SW480 (cell line): ENCODE measurements at regions not wholly inside any gene's neighbourhood (a gene's known extent, or its start where the extent isn't known, plus 50 kb on each side); places are given as distances from the start of the nearest gene placed in this dataset.
A peak's percentile ranks its signal among the peaks of the same experiment; 100 is the strongest.

Experiments
- DNase-seq: peaks from one replicate; pipeline ENCODE4 v3.0.0-alpha.2; 2016; ENCODE audit warnings: low spot score

DNA sequence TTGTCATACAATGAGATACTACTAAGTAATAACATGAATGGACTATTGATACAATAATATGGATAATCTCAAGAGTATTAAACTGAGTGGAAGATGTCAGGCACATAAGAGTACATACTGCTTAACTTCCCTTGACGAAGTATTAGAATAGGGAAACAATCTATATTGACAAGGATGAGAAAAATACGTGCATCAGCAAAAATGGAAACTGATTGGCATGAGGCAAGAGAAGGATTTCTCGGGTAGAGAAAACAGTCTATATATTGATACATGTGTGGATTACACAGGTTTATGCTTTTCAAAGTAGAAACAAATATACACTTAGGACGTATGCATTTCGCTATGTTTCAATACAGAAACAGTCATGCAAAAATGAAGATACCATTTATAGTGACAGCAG, 57.4 kb downstream of the PRR20E start:
- DNase-seq = no peak

DNA sequence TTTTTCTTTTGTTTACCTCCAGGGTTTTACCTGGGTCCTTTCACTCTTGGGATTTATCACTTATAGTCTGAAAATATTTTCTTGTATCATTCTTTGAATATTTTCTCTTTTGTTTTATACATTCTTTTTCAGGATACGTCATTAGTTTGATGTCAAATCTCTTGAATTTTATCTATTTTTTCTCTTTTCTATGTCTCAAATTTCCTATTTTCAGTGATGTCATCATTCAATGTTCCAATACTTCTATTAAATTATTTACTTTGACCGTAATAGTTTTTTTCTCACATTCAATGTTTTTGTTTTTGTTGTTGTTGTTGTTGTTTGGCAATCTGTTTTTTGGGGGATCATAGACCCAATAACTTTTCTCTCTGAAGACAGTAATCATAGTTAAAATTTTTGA, 83.5 kb downstream of the PRR20E start:
- DNase-seq = no peak

DNA sequence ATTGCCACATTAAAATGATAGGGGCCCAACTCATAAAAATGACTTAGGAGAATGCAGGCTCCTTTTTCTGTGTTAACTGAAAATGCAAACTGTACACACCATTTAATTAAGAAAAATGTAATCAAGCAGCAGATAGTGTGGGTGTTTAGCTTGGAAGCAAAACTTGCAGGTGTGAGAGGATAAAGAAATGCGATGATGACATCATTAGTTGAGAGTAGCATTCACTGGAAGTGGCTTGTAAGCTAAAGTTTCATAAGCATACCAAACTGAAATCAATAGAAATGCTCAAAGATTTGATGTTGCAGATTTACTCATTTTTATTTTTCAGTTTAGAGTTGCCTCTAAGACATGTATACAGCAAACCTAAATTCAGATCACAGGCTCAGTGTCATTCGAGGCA, 86.6 kb downstream of the PRR20E start:
- DNase-seq = no peak

DNA sequence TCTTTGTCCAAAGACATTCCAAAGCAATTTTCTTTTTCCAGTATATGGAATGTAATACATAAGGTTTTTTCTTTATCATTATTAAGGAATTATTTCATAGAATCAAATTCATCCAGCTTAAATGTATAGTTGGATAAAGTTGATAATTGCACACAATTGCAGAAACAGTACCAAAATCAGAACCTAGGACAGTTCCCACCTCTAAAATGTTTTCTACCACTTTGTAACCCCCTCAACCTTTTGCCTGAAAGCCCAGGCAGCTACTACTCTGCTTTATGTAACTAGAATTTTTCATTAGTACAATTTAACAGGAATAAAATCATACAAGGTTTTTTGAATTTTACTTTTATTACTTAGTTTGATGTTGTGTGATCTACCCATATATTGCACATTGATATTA, 98.0 kb downstream of the PRR20E start:
- no peak for DNase-seq

DNA sequence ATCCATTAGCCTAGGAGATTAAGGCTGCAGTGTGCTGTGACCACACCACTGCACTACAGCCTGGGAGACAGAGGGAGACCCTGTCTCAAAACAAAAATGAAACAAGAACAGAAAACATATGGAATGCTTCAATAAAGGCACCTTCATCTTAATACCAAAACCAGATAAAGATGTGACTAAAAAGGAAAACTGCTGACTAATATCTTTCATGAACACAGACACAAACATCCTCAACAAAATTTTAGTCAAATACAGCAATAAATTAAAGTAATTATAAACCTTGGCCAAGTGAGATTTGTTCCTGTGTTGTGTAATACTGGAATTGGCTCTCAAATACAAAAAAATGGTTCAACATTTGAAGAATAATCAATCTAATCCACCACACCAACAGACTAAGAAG, 103.5 kb downstream of the PRR20E start:
- DNase-seq = no peak

DNA sequence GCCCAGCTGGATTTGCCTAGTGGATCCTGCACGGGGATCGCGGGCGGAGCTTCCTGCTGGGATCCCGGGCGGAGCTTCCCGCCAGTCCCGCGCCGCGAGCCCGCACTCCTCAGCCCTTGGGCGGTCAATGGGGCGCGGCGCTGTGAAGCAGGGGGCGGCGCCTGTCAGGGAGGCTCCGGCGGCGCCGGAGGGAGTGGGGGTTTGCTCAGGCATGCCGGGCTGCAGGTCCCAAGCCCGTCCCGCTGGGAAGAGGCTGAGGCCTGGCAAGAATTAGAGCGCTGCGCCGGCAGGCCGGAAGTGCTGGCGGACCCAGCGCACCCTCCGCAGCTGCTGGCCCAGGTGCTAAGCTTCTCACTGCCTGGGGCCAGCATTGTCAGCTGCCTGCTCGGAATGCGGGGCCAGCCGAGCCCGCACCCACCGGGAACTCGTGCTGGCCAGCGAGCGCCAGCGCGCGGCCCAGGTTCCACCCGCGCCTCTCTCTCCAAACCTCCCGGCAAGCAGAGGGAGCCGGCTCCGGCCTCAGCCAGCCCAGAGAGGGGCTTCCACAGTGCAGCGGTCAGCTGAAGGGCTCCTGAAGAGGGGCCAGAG, 119.6 kb downstream of the PRR20E start:
- DNase-seq = no peak

DNA sequence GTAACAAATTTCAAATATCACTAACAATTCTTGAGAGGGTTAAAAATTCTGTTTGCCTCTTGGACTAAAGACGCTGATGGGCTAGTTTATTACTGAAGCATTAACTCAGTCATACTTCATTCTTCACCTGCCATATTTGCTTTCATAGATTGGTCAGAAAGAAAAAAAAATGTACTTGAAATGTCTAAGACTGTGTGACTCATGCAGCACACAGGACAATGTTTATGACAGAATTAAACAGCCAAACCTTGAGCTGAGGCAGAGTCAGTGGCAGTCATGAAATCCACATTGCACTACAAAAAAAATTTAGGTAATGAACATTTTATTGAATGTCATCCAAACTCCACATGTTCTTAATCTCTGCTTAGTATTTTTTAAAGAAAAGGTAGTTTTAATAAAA, 135.6 kb downstream of the PRR20E start:
- DNase-seq = no peak

DNA sequence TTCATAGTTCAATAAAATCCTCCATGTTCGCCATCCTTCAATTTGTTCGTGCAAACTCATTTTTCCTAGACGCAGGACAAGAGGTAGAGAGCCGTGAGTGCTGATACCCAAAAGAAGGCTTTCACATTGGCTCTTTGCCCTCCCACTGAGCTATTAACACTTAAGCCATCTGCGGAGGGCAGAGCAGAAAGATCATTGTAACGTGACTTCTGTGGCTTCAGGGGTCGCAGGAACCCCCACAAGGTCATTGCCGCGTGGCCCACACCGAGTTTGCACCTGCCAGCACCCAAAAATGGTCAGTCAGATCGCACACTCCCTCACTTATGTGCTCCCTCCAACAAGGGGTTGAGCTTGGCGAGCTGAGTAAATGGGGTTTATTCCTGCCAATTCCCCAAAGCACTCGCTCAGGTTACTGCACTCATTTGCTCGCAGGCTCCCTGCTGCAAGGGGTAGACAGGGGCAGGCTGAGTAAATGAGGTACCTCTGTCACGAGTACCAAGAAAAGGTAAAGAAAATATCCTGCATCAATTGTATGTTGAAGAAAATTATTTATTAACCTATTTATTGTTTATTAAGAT, 144.1 kb downstream of the PRR20E start:
- DNase-seq = no peak

DNA sequence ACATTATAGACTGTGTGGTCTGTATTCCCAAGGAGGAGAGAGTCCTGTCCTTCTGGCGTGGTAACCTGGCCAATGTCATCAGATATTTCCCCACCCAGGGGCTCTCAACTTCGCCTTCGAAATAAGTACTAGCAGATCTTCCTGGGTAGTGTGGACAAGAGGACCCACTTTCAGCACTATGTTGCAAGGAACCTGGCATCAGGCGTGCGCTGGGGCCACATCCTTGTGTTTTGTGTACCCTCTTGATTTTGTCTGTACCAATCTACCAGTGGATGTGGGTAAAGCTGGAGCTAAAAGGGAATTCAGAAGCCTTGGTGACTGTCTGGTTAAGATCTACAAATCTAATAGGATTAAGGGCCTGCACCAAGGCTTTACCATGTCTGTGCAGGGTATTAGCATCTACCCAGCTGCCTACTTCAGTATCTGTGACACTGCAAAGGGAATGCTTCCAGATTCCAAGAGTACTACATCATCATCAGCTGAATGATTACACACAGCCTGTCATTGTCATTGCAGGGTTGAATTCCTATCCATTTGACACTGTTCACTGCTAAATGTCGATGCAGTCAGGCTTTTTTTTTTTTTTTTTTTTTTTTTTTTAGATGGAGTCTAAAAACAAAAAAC, 148.0 kb downstream of the PRR20E start:
- peak; percentile 8 for DNase-seq

DNA sequence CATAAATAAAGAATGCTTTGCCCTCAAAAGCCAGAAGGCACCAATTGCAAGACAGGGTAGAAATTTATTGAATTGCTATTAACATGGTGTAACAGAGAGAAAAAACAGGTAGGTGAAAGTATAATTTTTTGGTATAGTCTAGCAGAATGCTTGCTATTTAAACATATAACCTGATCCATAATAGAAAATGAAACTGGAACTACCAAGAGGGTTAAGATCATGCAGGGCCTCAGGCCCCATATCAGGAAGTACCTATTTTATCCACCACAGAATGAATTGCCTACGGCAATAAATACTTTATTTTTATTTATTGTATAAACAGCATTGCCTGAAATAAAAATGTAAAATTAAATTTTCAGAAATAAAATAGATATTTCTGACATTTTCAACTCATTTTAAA, 159.5 kb downstream of the PRR20E start:
- no peak for DNase-seq

DNA sequence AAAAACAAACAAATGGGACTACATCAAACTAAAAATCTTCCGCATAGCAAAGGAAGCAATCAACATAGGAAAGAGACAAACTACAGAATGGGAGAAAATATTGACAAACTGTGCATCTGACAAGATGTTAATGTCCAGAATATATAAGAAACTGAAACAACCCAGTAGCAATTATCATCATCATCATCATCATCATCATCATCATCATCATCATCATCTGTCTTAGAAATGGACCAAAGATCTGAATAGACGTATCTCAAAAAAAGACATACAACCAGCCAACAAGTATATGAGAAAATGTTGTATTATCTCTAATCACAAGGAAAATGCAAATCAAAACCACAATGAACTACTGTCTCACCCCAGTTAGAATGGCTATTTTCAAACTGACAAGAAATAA, 173.9 kb downstream of the PRR20E start:
- no peak for DNase-seq

DNA sequence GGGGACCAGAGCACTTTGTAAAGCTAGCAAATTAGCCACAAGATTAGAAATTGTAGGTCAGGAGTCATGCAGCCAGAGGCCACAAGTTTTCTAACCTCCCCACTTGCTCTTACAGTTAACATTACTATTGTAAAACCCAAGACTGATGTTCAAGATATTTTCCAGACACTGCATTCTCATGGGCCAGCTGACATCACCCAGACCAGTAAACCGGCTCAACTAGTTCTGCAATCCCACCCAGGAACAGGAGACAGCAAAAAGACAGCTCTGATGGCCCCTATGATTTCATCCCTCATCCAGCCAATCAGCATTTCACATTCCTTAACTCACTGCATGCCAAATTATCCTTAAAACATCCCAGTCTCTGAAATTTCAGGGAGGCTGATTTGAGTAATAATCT, 178.5 kb downstream of the PRR20E start:
- DNase-seq = no peak

DNA sequence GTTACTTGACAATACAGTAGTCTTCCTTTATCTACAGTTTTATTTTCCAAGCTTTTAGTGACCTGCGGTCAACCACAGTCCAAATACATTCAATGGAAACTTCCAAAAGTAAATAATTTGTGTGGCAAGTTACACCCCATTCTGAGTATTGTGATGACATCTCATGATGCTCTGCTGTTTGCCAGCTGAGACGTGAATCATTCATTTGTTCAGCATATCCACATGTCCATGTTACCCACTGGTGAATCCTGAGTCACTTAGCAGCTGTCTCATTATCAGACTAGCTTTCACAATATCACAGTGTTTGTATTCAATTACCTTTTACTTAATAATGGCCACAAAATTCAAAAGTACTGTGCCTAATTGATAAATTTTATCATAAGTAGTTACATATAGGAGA, 179.8 kb downstream of the PRR20E start:
- DNase-seq = peak; percentile 21

DNA sequence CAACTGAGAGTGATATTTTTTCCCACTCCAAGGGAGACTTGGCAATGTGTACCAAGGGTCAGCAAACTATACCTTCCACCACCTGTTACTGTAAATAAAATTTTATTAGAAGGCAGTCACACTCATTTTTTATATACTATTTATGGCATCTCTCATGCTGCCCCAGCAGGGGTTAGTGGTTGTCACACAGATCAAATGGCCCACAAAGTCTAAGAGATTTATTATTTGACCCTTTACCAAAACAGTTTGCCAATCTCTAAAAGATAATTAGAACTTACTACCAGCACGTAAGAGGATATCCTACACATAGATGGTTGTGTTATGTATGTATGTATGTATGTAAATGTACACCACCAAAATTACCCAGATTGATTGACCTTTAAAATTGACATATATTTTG, 185.1 kb downstream of the PRR20E start:
- DNase-seq = no peak

DNA sequence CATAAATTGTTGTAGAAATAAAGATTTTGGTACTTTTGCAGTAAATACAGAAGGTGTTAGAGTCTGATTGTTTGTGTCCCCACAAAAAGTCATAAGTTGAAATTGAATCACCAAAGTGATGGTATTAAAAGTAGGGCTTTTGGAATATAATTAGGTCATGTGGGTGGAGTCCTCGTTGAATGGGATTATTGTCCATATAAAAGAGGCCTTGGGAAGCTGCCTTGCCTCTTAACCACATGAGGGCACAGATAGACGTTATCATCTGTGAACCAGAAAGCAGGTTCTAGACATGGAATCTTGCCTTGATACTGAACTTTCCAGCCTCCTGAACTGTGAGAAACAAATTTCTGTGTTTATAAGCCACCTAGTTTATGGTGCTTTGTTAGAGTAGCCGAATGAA, 186.8 kb downstream of the PRR20E start:
- DNase-seq = peak; percentile 1

DNA sequence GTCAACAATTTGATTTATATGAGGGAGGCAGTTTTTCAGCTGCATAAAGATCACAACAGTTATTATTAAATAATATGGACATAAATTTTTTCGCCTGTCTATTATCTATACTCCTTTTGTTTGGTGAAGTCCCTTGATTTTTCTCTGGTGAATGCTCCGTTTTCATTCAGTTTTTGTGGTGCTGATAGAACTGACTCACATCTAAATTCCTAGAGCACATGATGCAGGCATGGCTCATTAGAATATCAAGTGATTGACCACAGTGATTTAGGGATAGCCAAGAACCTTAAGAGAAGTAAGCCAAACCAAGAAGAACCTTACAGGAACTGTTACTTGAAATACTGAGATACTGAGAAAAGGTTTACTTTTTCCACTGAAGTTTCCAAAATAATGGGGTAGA, 208.9 kb downstream of the PRR20E start:
- DNase-seq = no peak

DNA sequence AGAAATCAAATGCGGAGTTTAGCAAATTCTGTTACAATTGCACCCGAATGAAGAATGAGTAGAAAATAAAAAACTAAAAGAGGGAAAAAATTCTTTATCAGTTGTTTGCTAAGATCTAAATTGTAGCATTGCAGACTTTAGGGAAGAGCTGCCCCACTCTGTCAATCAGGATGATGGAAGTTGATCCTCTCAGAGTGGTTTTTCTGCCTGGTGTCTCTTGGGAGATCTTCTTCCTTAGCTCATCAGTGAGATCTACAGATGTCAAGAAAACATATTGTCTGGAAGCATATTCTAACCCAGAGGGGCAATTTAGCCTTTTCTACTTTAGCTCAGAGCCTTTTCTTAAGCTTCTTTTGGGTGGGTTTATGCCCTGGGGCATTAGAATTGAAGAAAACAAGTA, 223.2 kb upstream of the PCDH17 start:
- DNase-seq = no peak

DNA sequence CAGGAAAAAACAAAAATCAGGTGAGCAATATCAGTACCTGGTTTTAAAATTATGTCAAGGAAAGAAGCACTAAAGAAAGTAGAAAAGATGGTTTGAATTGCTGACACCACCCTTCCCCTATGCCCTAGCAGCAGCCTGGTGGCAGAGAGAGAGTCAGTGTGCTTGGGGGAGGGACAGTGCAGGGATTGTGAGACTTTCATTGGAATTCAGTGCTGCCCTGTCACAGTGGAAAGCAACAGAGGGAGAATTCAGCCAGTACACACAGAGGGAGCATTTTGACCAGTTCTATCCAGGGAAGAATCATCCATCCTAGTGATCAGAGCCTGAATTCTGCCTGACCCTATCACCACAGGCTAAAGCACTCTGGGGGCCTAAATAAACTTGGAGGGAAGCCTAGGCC, 222.4 kb upstream of the PCDH17 start:
- DNase-seq = no peak

DNA sequence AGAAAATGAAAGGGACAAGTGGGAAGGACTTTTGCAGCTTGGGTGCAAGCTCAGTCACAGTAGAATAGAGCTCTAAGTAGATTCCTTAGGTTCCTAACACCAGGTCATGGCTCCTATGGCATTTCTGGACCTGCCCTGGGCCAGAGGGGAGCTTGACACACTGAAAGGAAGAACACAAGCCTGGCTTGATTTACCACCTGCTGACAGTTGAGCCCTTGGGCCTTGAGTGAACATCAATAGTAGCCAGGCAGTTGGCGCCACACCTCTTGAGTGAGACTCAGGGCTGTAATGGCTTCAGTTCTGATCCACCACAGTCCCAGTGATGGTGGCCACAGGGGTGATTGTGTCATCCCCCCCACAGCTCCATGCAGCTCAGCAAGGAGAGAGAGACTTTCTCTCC, 221.9 kb upstream of the PCDH17 start:
- DNase-seq = no peak

DNA sequence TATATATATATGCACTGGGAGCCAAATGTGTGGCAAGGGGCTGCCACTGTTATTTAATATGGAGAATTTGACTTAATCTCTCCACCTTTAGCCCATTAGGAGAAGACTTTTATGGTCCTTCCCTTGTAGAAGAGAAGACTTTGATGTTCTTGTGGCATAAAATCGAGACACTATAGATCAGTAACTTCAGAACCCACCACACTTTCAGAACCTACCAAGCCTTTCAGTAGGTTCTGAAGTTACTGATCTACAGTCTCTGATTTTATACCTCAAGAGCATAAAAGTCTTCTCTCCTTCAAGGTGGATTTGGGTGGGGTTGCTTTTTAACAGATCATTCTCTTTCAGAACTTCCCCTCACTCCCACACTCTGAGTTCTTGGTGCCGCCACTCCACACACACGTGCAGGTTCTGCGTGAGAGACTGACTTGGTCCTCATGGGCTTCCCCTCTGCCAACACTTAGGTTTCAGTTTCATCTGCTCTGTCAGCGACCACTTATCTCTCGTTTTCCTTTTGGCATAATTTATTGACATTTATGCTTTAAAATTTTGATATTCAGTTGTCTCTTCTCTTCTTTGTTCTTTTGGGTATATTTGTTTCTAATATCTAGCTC, 213.4 kb upstream of the PCDH17 start:
- no peak for DNase-seq

DNA sequence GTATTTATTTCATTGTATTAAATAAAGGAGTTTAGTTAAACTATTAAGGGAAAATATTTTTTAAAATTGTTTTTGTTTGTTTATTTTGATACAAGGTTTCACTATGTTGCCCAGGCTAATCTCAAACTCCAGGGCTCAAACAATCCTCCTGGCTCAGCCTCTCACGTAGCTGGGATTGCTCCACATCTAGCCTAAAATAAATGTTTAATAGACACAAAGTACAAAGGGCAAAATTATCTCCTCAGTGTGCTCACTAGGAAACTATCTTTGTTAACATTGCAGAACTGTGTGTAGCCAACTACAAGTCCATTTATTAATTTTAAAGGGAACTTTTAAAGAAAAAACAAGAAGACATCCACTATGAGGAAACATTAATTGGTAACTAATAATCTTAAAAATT, 207.2 kb upstream of the PCDH17 start:
- DNase-seq = no peak

DNA sequence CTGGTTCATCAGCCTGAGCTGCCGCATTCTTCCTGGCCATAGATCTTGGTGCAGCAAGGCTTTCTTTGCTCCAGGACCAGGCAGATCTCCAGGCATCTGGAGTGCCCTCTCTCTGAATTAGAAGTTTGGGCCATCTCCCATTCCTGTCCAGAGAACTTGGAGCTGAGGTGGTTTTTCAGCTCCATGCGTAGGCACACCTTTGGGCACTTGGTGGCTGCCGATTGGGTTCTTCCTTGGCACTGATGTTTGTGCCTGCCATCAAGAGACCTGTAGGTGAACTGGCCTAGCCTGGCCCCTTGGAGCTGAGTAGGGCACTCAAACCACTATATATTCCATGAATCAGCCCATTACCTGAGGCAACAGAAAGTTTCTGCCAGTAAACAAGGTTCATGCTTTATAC, 206.0 kb upstream of the PCDH17 start:
- no peak for DNase-seq

DNA sequence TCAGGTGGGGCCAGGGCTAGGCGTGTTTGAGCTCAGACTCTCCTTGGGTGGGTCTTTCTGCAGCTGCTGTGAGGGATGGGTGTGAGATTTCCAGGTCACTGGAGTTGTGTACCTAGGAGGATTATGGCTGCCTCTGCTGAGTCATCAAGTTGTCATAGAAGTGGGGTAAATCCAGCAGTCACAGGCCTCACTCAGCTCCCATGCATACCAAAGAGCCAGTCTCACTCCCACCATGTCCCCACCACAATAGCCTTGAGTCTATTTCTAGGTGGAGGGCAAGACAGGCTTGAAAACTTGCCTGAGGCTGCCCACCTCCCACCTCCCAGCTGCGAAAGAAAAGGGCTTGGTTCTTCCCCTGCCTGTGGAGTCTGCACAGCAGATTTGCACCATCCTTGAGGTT, 194.0 kb upstream of the PCDH17 start:
- DNase-seq = no peak

DNA sequence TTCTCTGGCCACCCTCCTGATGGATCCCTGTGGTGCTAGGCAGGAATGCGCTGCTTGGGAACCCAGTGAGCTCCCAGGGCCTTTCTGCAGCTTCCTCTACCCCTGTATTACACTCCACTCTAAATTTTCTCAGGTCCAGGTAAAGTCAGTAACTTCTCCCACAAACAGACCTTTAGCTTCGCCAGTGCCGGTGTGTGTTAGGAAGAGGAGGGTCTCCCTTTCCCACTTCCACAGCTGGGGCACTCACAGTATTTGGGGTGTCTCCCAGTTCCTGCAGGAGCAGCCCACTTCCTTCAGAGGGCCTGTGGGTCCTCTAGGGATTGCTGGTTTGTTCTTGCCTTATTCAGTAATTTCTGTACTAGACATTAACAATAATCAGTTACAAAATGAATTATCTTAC, 193.5 kb upstream of the PCDH17 start:
- DNase-seq = no peak
